Heart right ventricle (tissue), 16 donors: ENCODE measurements at regions not wholly inside any gene's neighbourhood (a gene's known extent, or its start where the extent isn't known, plus 50 kb on each side); places are given as distances from the start of the nearest gene placed in this dataset.
"Not testable (repeated sequence)": the region's sequence is repeated elsewhere in the genome, so short reads cannot be mapped to it uniquely, and the experiment has no call there.

Experiments used
- ATAC-seq, 8 donors: fragments of 200-7000 bp; cut with Tn5 transposase; one replicate each; pipeline ENCODE4 v1.9.1; 2020; ENCODE audit warnings: mild to moderate bottlenecking in 8 of 8, moderate library complexity in 8 of 8, moderate number of reproducible peaks in 1 of 8
- DNase-seq, 2 donors: peaks; one replicate each; pipeline ENCODE4 v3.0.0-alpha.2; 2020
- H3K27ac ChIP-seq, 10 donors: fragments of 200-600 bp; sonication (generic) in 2 of 10; one replicate each; pipeline versions ENCODE4 v1.5.0 to v1.8.0; 2020 to 2022; ENCODE audit warnings: mild to moderate bottlenecking in 3 of 10
- H3K27me3 ChIP-seq, 7 donors: fragments of 200-600 bp; one replicate each; pipeline ENCODE4 v1.8.0; 2021 to 2022; ENCODE audit warnings: mild to moderate bottlenecking in 2 of 7
- H3K36me3 ChIP-seq, 9 donors: fragments of 200-600 bp; sonication (generic) in 1 of 9; one replicate each; pipeline versions ENCODE4 v1.5.0 to v1.8.0; 2020 to 2022; ENCODE audit warnings: mild to moderate bottlenecking in 2 of 9
- H3K4me1 ChIP-seq, 9 donors: fragments of 200-600 bp; sonication (generic) in 1 of 9; one replicate each; pipeline versions ENCODE4 v1.5.0 to v1.8.0; 2020 to 2022; ENCODE audit warnings: mild to moderate bottlenecking in 4 of 9
- H3K4me3 ChIP-seq, 10 donors: fragments of 200-600 bp; sonication (generic) in 2 of 10; one replicate each; pipeline versions ENCODE4 v1.5.0 to v1.8.0; 2020 to 2022; ENCODE audit warnings: mild to moderate bottlenecking in 7 of 10, moderate library complexity in 2 of 10
- H3K9me3 ChIP-seq, 11 donors: fragments of 200-600 bp in 10 of 11; sonication (generic) in 2 of 11; one replicate each; pipeline versions ENCODE4 v1.5.0 to v1.8.0; 2013 to 2022; ENCODE audit warnings: mild to moderate bottlenecking in 2 of 11, control low read depth in 1 of 11, moderate library complexity in 1 of 11
- WGBS, 2 donors: extraction: QIAGEN DNeasy Blood & Tissue Kit; methylation state at CpG; one replicate each; pipeline ENCODE4 v1.1.7; 2013; ENCODE audit warnings: inconsistent platforms in 1 of 2; 5-methylcytosine and 5-hydroxymethylcytosine counted together
- intact Hi-C, 10 donors: fragments of 100-400 bp; cut with DNase I; formaldehyde crosslinking; loops; one replicate each; pipeline versions ENCODE4 v1.11.1 to v1.14.2; 2022
- TF ChIP-seq, protein P1 (sequence below), 9 donors: fragments of 200-600 bp; sonication (generic) in 2 of 9; IDR thresholded peaks; one replicate each; pipeline versions ENCODE4 v1.5.0 to v1.8.0; 2021 to 2022; ENCODE audit warnings: antibody characterized with exemption in 9 of 9, mild to moderate bottlenecking in 5 of 9, moderate library complexity in 1 of 9
- donor health status: Arrhythmogenic right ventricular cardiomyopathy.
- donor health status: ischemic (EF 13 %, LVEDD 7.1; RV severe dilation, severe dysfunction).
- donor health status: healthy with polysubstance abuse.
- donor health status: DM: no; HTN: yes; CAD: no.
- donor health status: DM: no; HTN: no; CAD: no.
- donor health status: ischemic (EF 25% LVEDD 6.9; RV normal size, moderate dysfunction).
- donor health status: ischemic (EF 25% LVEDD 5.7; RV mildly dilated, moderate dysfunction).
- donor health status: healthy.
- donor health status: DM: yes; HTN: yes; CAD: no.
- donor health status: Ischemic cardiomyopathy.
- donor health status: ischemic (EF 35%, LVEDD 5.7; RV mildly dilated, moderate dysfunction).
- donor health status: nonischemic (EF 11% LVEDD 7.7; RV severe dilation, severe dysfunction).
- donor health status: DM: yes; HTN: yes; CAD: no.
- donor health status: PGD.
- donor health status: ischemic (EF 29% LVEDD 5.4; RV normal size, mild dysfunction).
- donor health status: nonischemic (EF 23%, LVEDD 6.1; RV moderate dilation, normal function).

GRCh38 chr7:6930787-6931186, 104.7 kb upstream of the CCZ1B start:
- peak in 1 of 2 donors; percentile 29 for DNase-seq
- not testable (repeated sequence) for H3K9me3 ChIP-seq, H3K4me1 ChIP-seq, H3K36me3 ChIP-seq, ATAC-seq, H3K27me3 ChIP-seq, H3K4me3 ChIP-seq, H3K27ac ChIP-seq
- TF ChIP-seq, protein P1, sequence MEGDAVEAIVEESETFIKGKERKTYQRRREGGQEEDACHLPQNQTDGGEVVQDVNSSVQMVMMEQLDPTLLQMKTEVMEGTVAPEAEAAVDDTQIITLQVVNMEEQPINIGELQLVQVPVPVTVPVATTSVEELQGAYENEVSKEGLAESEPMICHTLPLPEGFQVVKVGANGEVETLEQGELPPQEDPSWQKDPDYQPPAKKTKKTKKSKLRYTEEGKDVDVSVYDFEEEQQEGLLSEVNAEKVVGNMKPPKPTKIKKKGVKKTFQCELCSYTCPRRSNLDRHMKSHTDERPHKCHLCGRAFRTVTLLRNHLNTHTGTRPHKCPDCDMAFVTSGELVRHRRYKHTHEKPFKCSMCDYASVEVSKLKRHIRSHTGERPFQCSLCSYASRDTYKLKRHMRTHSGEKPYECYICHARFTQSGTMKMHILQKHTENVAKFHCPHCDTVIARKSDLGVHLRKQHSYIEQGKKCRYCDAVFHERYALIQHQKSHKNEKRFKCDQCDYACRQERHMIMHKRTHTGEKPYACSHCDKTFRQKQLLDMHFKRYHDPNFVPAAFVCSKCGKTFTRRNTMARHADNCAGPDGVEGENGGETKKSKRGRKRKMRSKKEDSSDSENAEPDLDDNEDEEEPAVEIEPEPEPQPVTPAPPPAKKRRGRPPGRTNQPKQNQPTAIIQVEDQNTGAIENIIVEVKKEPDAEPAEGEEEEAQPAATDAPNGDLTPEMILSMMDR (IDR thresholded peaks at IDR 0.05): peak in 8 of 9 donors; percentile 21 to 74 (median 61)
- intact Hi-C loops: loop anchor here in 2 of 10 donors (5.0 to 10.0 kb wide), 2 partner anchors 343 to 416 kb away; no protein-coding TSS in a partner anchor
- WGBS, 2 donors: 10 to 11% methylated on average over 7 to 9 of the region's 11 CpGs

DNA sequence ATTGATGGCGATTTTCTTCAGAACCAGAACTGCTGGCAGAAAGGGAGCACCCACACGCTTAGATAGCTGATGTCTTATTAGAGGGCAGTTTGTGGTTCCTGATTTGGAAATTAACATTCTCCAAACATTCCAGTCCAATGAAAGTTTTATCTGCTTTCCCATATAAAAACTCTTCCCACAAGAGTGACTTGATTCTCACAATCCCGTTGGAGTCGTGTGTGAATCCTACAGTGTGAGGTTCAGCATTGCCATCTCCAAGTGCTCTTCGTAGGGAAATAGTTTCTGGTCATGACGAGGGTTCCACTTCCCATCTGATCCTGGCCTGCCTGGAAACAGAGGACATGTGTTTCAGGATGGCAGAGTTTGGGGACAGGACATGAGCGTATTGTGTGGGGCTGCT, 105.4 kb upstream of the CCZ1B start:
- H3K9me3 ChIP-seq, H3K4me3 ChIP-seq, H3K4me1 ChIP-seq, ATAC-seq, H3K36me3 ChIP-seq, H3K27ac ChIP-seq, H3K27me3 ChIP-seq, DNase-seq: not testable (repeated sequence)
- 77 to 80% methylated on average over 6 to 7 of the region's 7 CpGs for WGBS, 2 donors
- intact Hi-C loops: loop anchor here in 2 of 10 donors (5.0 to 10.0 kb wide), 2 partner anchors 344 to 417 kb away; no protein-coding TSS in a partner anchor

DNA sequence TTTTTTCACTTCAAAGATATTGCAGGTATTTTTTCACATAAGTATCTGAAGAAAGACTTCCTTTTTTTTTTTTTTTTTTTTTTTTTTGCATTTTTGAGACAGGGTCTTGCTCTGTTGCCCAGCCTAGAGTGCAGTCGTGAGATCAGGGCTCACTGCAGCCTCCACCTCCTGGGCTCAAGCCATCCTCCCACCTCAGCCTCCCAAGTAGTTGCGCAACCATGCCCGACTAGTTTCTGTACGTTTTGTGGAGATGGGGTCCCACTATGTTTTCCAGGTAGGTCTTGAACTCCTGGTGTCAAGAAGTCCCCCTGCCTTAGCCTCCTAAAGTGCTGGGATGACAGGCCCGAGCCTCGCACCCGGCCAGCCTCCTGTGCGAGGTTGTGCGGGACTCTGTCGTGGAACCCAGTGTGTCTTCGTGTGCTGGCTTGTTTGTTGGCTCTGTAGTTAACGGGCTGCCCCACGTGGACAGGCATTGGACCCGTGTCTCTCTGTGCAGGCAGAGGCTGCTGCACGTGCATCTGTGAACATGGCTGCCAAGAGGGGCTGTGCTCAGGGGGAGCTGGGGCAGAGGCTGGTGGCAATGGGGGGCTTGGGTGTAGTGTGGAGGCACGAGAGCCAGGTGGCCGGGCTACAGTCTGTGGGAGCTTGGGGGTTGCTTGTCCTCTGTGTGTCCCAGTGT, 108.0 kb upstream of the CCZ1B start:
- H3K4me1 ChIP-seq, DNase-seq, ATAC-seq, H3K9me3 ChIP-seq, H3K4me3 ChIP-seq, H3K27me3 ChIP-seq, H3K27ac ChIP-seq, H3K36me3 ChIP-seq: not testable (repeated sequence)
- 90 to 92% methylated on average over 15 to 17 of the region's 17 CpGs for WGBS, 2 donors
- intact Hi-C loops: loop anchor here in 2 of 10 donors (5.0 to 10.0 kb wide), 2 partner anchors 347 to 419 kb away; no protein-coding TSS in a partner anchor

DNA sequence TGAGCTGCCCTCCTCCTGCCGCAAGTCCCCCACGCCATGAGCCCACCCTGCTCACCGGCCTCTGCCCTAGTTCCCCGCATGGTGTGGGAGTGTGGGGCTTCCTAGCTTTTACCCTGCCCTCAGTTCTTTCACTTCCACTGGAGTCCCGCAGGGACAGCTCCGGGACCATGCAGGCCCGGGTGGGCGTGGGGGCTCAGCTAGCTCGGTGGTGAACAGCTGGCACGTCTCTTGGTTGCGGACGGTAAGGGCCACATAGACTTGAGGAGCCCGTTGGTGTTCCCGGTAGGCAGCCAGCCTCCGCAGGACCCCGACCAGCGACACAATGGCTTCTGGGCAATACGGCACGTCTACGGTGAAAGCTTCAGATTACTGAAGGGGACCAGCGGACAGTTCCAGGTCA, 108.9 kb upstream of the CCZ1B start:
- DNase-seq: no peak
- H3K27me3 ChIP-seq: no peaks in the 10 kb centered on the region
- H3K27ac ChIP-seq: no peak overlapping the region
- intact Hi-C loops: loop anchor here in 2 of 10 donors (5.0 to 10.0 kb wide), 2 partner anchors 348 to 420 kb away; no protein-coding TSS in a partner anchor
- no peak overlapping the region for H3K4me3 ChIP-seq
- TF ChIP-seq, protein P1 (IDR thresholded peaks at IDR 0.05): no peak
- H3K36me3 ChIP-seq: no peaks in the 10 kb centered on the region
- H3K9me3 ChIP-seq: no peaks in the 10 kb centered on the region
- 89 to 91% methylated on average over 21 of the region's 21 CpGs for WGBS, 2 donors
- ATAC-seq: no peak
- H3K4me1 ChIP-seq: no peaks in the 10 kb centered on the region

DNA sequence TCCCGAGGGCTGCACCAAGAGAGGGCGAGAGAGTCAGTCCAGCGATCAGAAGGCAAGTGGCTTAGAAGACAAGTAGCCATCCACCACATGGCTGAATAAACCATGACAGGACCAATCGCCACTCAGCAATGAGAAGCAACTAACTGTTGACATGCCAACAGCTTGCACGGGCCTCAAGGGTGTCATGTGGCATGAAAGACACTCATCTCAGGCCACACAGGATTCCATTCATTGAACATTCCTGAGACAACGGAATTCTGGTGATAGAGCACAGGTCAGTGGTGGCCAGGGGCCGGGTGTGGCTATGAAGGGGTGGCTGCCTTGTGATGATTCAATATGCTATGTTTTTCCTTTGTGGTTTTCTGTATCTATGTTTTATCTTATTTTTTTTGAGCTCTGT, 110.6 kb upstream of the CCZ1B start:
- not testable (repeated sequence) for H3K36me3 ChIP-seq, H3K27ac ChIP-seq, H3K4me3 ChIP-seq, H3K27me3 ChIP-seq, H3K9me3 ChIP-seq, ATAC-seq, H3K4me1 ChIP-seq, DNase-seq
- intact Hi-C loops: loop anchor here in 1 of 10 donors (10.0 kb wide), 1 partner anchor 422 kb away; no protein-coding TSS in a partner anchor
- WGBS, 2 donors: 74 to 76% methylated on average over 7 of the region's 7 CpGs

DNA sequence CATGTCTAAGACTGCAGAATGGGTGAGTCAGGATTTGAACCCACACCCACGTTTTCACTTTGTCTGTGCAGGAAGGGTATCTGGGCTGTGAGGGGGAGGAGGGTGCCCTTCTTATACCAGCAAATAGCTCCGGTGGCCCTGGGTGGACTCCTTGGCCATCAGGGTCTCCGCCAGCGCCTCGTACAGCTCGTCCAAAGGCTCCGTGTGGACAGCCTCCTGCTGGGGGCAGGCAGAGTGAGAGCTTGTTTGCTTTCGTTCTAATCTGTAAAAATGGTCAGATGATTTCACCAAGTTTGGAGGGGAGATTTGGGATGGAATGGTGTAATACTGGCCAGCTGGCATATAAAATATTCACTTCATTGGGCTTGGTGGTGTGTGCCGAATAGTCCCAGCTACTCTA, 111.7 kb upstream of the CCZ1B start:
- H3K36me3 ChIP-seq, H3K4me1 ChIP-seq, DNase-seq, H3K27ac ChIP-seq, H3K4me3 ChIP-seq, H3K27me3 ChIP-seq, H3K9me3 ChIP-seq, ATAC-seq: not testable (repeated sequence)
- intact Hi-C loops: loop anchor here in 1 of 10 donors (10.0 kb wide), 1 partner anchor 423 kb away; no protein-coding TSS in a partner anchor
- 79 to 87% methylated on average over 7 to 8 of the region's 9 CpGs for WGBS, 2 donors
